ENCODE measurements at regions not wholly inside any gene's neighbourhood (a gene's known extent, or its start where the extent isn't known, plus 50 kb on each side); places are given as distances from the start of the nearest gene placed in this dataset.
"Not testable (repeated sequence)": the region's sequence is repeated elsewhere in the genome, so short reads cannot be mapped to it uniquely, and the experiment has no call there.

DNA sequence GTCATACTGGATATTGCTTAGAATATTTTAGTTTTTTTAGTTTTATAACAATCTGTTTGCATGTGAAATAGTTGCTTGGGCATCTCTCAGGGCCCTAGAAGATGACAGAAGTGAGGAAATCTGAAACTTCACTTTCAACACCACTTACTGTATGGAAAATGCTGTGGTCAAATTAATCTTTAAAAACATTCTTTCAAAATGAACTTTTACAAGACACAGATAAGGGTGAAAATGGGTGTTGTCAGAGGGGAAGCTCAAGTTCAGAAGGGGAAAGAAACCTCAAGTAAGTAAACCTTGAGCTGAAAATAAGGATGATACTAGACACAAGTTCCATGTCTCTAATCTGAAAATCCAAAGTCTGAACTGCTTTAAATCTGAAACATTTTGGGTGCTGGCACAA lies 1840.1 kb upstream of the RAG2 start:
- Histone ChIP-seq H3K4me1 (ENCODE audit: insufficient read depth, low read length) (peaks cover 10% of the 10 kb centered on the region), H3K4me3 (ENCODE audit: low read length) (no peak overlapping the region), H3K36me3 (ENCODE audit: insufficient read depth, low read length) (no peaks in the 10 kb centered on the region), H3K9ac (ENCODE audit: low read depth, low read length) (no peak overlapping the region), H3K9me3 (ENCODE audit: insufficient read depth, low read depth, low read length) (no peaks in the 10 kb centered on the region), H3K27me3 (ENCODE audit: insufficient read depth, low read length) (no peaks in the 10 kb centered on the region), H3K27ac (ENCODE audit: low read depth, low read length) (no peak overlapping the region)

DNA sequence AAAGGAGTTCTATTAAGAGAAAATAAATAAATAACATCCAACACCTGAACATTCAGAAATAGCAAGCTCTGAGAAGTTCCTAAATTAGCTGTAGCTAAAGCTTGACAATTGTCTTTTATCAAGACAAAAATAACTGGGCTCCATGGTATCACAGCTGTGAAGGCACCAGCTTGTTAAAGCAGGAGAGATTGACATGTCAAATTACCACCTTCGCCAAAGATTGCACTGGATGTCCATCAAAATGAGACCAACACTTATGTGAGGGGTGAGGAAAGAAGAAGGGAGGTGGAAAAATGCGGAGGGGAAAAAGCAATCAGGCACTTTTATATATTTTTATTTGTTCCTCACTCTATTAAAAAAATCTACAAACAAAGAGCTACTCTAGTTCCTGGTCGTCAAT lies 1827.5 kb upstream of the RAG2 start:
- Histone ChIP-seq H3K4me1 (ENCODE audit: insufficient read depth, low read length) (no peaks in the 10 kb centered on the region), H3K9me3 (ENCODE audit: insufficient read depth, low read depth, low read length) (no peaks in the 10 kb centered on the region), H3K27me3 (ENCODE audit: insufficient read depth, low read length) (no peaks in the 10 kb centered on the region), H3K27ac (ENCODE audit: low read depth, low read length) (no peak overlapping the region), H3K9ac (ENCODE audit: low read depth, low read length) (no peak overlapping the region), H3K4me3 (ENCODE audit: low read length) (no peak overlapping the region), H3K36me3 (ENCODE audit: insufficient read depth, low read length) (no peaks in the 10 kb centered on the region)
- WGBS: 96% methylated on average over 2 of the region's 3 CpGs

DNA sequence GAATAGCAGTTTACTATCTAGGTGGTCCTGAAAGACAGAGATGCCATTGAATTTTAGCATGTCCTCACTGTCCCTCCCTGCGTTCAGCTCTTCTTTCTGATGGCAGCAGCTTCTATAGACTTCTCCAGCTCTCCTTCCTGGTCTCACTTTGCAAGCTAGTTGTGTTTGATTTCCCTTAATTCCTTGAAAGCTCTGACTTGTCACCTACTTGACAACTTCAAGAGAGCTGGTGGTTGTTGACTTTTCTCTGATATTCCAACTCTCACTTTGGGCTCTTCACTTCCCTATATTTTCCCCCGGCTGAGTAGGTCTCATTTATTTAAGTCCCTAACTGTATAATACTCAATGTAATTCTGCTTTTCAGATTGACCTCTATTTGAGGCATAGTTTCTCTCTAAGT lies 1825.0 kb upstream of the RAG2 start:
- no peaks in the 10 kb centered on the region for H3K4me1 ChIP-seq (ENCODE audit: insufficient read depth, low read length)
- no peaks in the 10 kb centered on the region for H3K9me3 ChIP-seq (ENCODE audit: insufficient read depth, low read depth, low read length)
- H3K9ac ChIP-seq (ENCODE audit: low read depth, low read length): no peak overlapping the region
- H3K36me3 ChIP-seq (ENCODE audit: insufficient read depth, low read length): no peaks in the 10 kb centered on the region
- WGBS: 82% methylated on average over 2 of the region's 2 CpGs
- H3K27ac ChIP-seq (ENCODE audit: low read depth, low read length): no peak overlapping the region
- H3K27me3 ChIP-seq (ENCODE audit: insufficient read depth, low read length): no peaks in the 10 kb centered on the region
- H3K4me3 ChIP-seq (ENCODE audit: low read length): no peak overlapping the region

DNA sequence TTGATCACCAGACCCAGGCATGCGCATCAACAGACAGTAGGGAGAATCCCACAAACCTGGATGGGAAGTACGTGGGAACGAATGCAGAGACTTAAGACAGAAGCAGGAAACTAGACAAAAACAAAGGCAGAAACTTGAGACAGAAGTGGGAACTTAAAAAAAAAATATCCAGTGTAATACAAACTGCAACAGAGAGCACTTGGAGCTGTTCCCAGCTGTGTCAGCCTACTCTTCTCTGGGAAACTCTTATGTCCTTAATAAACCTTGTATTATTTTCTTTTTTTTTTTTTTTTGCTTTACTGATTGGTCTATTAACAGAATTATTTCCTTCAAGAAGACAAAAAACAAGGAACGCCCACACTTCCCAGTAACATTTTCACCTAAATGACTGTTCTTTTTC lies 1818.1 kb upstream of the RAG2 start:
- WGBS: 91% methylated on average over 4 of the region's 4 CpGs

DNA sequence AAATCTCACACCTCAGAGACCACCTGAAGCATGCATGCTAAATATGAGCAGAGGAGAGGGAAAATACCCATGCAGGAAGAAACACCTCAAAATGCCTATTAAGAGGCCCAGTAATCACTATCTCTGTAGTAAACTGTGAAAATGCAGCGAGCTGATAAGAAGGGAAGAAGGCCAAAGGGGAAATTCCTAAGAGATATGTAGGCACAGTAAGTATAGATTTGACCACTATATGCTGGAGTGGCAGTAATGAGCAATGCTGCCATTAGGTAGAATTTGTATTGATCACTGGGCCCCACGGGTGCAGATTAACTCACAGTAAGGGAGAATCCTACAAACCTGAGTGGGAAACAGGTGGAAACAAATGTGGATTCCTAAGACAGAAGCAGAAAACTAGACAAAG lies 1813.1 kb upstream of the RAG2 start:
- H3K9ac ChIP-seq (ENCODE audit: low read depth, low read length): no peak overlapping the region
- no peaks in the 10 kb centered on the region for H3K36me3 ChIP-seq (ENCODE audit: insufficient read depth, low read length)
- no peaks in the 10 kb centered on the region for H3K9me3 ChIP-seq (ENCODE audit: insufficient read depth, low read depth, low read length)
- WGBS: 83% methylated on average over 2 of the region's 2 CpGs
- no peak overlapping the region for H3K27ac ChIP-seq (ENCODE audit: low read depth, low read length)
- H3K4me3 ChIP-seq (ENCODE audit: low read length): no peak overlapping the region
- H3K4me1 ChIP-seq (ENCODE audit: insufficient read depth, low read length): no peaks in the 10 kb centered on the region
- no peaks in the 10 kb centered on the region for H3K27me3 ChIP-seq (ENCODE audit: insufficient read depth, low read length)

More for the DNA sequence above, 1818.1 kb upstream of the RAG2 start:
- H3K9ac ChIP-seq (ENCODE audit: low read depth, low read length): no peak overlapping the region
- H3K4me1 ChIP-seq (ENCODE audit: insufficient read depth, low read length): no peaks in the 10 kb centered on the region
- no peaks in the 10 kb centered on the region for H3K9me3 ChIP-seq (ENCODE audit: insufficient read depth, low read depth, low read length)
- H3K4me3 ChIP-seq (ENCODE audit: low read length): no peak overlapping the region
- no peak overlapping the region for H3K27ac ChIP-seq (ENCODE audit: low read depth, low read length)
- H3K36me3 ChIP-seq (ENCODE audit: insufficient read depth, low read length): no peaks in the 10 kb centered on the region
- no peaks in the 10 kb centered on the region for H3K27me3 ChIP-seq (ENCODE audit: insufficient read depth, low read length)

DNA sequence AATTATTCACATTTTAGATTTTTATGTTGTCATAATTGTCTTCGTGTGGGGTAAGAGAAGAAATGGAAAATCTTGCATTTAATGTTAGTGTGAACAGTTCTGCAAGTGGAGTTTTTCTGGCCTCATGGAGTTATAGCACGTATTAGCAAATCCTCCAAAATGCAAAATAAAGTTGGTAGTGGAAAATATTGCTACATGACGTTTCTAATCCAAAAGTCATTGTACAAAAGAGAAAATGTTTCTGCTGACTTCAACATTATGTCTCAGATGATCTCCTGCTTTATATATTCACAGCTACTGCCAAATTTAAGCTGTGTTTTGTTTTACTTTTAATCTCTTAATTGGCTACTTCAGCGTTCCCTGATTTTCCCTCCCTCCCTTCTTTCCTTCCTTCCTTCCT lies 1804.0 kb upstream of the RAG2 start:
- Histone ChIP-seq H3K4me3 (ENCODE audit: low read length) (no peak overlapping the region), H3K27me3 (ENCODE audit: insufficient read depth, low read length) (no peaks in the 10 kb centered on the region), H3K4me1 (ENCODE audit: insufficient read depth, low read length) (no peaks in the 10 kb centered on the region), H3K9ac (ENCODE audit: low read depth, low read length) (no peak overlapping the region), H3K27ac (ENCODE audit: low read depth, low read length) (no peak overlapping the region), H3K36me3 (ENCODE audit: insufficient read depth, low read length) (no peaks in the 10 kb centered on the region), H3K9me3 (ENCODE audit: insufficient read depth, low read depth, low read length) (no peaks in the 10 kb centered on the region)
- WGBS: 90% methylated on average over 4 of the region's 4 CpGs

DNA sequence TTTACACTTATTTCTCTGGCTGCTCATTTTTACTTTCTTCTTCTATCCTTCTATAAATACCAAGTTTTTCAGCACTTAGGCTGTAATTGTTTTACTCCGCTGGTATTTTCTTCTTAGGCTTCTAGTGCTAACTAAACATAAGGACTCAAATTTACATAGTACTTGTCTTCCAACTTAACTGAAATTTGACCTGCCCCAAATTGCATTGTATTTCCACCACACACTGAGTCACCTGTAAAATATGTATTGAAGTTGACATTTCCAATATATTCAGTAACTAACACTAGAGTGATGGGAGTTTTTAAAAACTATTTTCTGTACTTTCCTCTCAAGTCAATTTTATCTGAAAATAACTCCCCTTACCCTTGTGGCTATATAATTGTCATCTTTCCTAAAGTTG lies 1794.1 kb upstream of the RAG2 start:
- H3K4me1 ChIP-seq (ENCODE audit: insufficient read depth, low read length): peaks cover 18% of the 10 kb centered on the region
- H3K9ac ChIP-seq (ENCODE audit: low read depth, low read length): no peak overlapping the region
- 69% methylated on average over 1 of the region's 1 CpG for WGBS
- no peaks in the 10 kb centered on the region for H3K36me3 ChIP-seq (ENCODE audit: insufficient read depth, low read length)
- no peaks in the 10 kb centered on the region for H3K27me3 ChIP-seq (ENCODE audit: insufficient read depth, low read length)
- H3K4me3 ChIP-seq (ENCODE audit: low read length): no peak overlapping the region
- no peaks in the 10 kb centered on the region for H3K9me3 ChIP-seq (ENCODE audit: insufficient read depth, low read depth, low read length)
- peak overlapping the region; percentile 7; the same call in 1 of the 2 replicates for H3K27ac ChIP-seq (ENCODE audit: low read depth, low read length)

DNA sequence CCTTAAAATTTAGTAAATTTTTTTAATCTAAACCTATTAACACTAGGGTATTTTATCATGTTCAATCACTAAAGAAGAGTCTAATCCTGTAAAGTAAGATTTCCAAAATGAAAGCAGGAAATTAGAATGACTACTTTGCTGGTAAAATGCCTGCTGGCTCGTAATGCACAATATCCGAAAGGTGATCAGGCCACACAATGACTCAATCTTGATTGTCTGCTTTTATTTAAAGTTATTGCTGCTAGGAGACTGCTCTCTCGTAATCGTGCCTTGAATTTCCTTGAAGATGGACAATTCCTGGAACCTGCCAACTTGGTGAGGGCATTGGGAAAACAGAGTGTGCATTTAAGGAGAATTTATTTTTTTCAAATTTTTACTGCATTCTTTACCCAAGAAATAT lies 1786.5 kb upstream of the RAG2 start:
- no peaks in the 10 kb centered on the region for H3K9me3 ChIP-seq (ENCODE audit: insufficient read depth, low read depth, low read length)
- 96% methylated on average over 4 of the region's 4 CpGs for WGBS
- H3K27me3 ChIP-seq (ENCODE audit: insufficient read depth, low read length): no peaks in the 10 kb centered on the region
- H3K36me3 ChIP-seq (ENCODE audit: insufficient read depth, low read length): no peaks in the 10 kb centered on the region
- no peak overlapping the region for H3K27ac ChIP-seq (ENCODE audit: low read depth, low read length)
- H3K9ac ChIP-seq (ENCODE audit: low read depth, low read length): no peak overlapping the region
- no peak overlapping the region for H3K4me3 ChIP-seq (ENCODE audit: low read length)
- H3K4me1 ChIP-seq (ENCODE audit: insufficient read depth, low read length): no peaks in the 10 kb centered on the region

DNA sequence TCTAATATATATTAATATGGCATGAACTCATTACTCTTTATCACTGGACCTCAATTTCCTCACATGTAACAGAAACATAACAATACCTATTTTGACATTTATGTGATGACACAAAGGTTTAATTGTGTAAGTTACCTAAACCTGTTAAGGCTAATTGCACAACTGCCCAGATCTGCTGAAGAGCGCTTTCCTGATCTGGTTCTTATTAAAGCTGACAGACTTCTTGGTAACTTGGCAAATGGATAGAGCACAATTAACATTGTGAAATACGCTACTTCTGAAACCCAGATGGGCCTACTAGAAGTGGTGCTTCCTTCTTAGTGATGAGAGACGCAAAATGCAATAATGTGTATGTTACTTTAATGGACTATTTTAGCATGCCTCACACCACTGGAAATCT lies 1767.2 kb upstream of the RAG2 start:
- H3K27me3 ChIP-seq (ENCODE audit: insufficient read depth, low read length): no peaks in the 10 kb centered on the region
- no peak overlapping the region for H3K9ac ChIP-seq (ENCODE audit: low read depth, low read length)
- no peak overlapping the region for H3K4me3 ChIP-seq (ENCODE audit: low read length)
- WGBS: 94% methylated on average over 2 of the region's 3 CpGs
- H3K27ac ChIP-seq (ENCODE audit: low read depth, low read length): no peak overlapping the region
- no peaks in the 10 kb centered on the region for H3K36me3 ChIP-seq (ENCODE audit: insufficient read depth, low read length)
- no peaks in the 10 kb centered on the region for H3K9me3 ChIP-seq (ENCODE audit: insufficient read depth, low read depth, low read length)
- no peaks in the 10 kb centered on the region for H3K4me1 ChIP-seq (ENCODE audit: insufficient read depth, low read length)

DNA sequence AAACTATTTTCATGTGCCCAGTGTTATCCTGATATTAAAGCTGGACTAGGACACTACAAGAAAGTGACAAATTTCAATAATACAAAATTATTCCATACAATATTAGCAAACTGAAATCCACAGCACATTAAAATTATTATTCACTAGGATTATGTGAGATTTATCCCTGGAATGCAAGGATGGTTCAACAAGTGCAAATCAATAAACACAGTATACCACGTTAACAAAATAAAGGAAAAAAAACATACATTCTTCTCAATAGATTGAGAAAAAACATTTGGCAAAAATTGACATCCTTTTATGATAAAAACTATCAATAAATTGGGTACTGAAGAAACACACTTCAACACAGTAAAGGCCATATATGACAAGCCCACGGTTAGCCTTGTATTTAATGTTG lies 1758.2 kb upstream of the RAG2 start:
- Histone ChIP-seq H3K4me3 (ENCODE audit: low read length) (no peak overlapping the region), H3K9ac (ENCODE audit: low read depth, low read length) (no peak overlapping the region), H3K27ac (ENCODE audit: low read depth, low read length) (no peak overlapping the region), H3K9me3 (ENCODE audit: insufficient read depth, low read depth, low read length) (peaks cover 23% of the 10 kb centered on the region; the same call in 1 of the 2 replicates), H3K27me3 (ENCODE audit: insufficient read depth, low read length) (no peaks in the 10 kb centered on the region), H3K36me3 (ENCODE audit: insufficient read depth, low read length) (no peaks in the 10 kb centered on the region), H3K4me1 (ENCODE audit: insufficient read depth, low read length) (no peaks in the 10 kb centered on the region)
- 100% methylated on average over 1 of the region's 2 CpGs for WGBS

DNA sequence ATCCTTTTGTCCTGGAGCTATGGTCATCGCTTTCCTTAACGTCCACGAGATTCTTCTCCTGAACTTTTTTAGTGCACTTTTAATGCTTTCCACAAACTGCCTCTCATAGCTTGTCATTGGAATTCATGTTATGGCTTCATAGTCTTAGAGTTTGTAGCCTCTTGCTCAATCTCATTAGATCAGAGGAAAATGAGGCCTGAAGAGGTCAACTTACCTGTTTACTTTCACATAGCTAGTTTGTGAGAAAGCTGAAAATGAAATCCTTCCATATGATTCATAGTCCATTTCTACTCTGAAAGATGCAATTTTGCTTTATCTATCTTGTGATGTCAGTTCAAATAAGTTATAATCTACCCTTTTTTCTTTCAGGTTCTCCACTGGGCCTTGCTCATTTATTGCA lies 1747.2 kb upstream of the RAG2 start:
- no peak overlapping the region for H3K4me3 ChIP-seq (ENCODE audit: low read length)
- H3K4me1 ChIP-seq (ENCODE audit: insufficient read depth, low read length): no peaks in the 10 kb centered on the region
- H3K9me3 ChIP-seq (ENCODE audit: insufficient read depth, low read depth, low read length): no peaks in the 10 kb centered on the region; the same call in 1 of the 2 replicates
- H3K36me3 ChIP-seq (ENCODE audit: insufficient read depth, low read length): no peaks in the 10 kb centered on the region
- H3K27ac ChIP-seq (ENCODE audit: low read depth, low read length): no peak overlapping the region
- no peak overlapping the region for H3K9ac ChIP-seq (ENCODE audit: low read depth, low read length)
- H3K27me3 ChIP-seq (ENCODE audit: insufficient read depth, low read length): no peaks in the 10 kb centered on the region
- WGBS: 98% methylated on average over 3 of the region's 3 CpGs

DNA sequence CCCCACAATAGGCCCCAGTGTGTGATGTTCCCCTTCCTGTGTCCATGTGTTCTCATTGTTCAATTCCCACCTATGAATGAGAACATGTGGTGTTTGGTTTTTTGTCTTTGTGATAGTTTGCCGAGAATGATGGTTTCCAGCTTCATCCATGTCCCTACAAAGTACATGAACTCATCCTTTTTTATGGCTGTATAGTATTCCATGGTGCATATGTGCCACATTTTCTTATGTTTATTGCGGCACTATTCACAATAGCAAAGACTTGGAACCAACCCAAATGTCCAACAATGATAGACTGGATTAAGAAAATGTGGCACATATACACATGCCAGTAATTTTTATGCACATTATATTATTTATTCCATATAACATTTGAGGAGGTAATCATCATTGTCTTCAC lies 1743.6 kb upstream of the RAG2 start:
- not testable (repeated sequence) for H3K4me3 ChIP-seq (ENCODE audit: low read length); H3K4me1 ChIP-seq (ENCODE audit: insufficient read depth, low read length); H3K9me3 ChIP-seq (ENCODE audit: insufficient read depth, low read depth, low read length); H3K36me3 ChIP-seq (ENCODE audit: insufficient read depth, low read length); H3K27ac ChIP-seq (ENCODE audit: low read depth, low read length); H3K9ac ChIP-seq (ENCODE audit: low read depth, low read length); H3K27me3 ChIP-seq (ENCODE audit: insufficient read depth, low read length)
- WGBS: 100% methylated on average over 1 of the region's 2 CpGs
